CD14-positive monocyte (primary cell): ENCODE measurements at regions not wholly inside any gene's neighbourhood (a gene's known extent, or its start where the extent isn't known, plus 50 kb on each side); places are given as distances from the start of the nearest gene placed in this dataset.
"Not testable (repeated sequence)": the region's sequence is repeated elsewhere in the genome, so short reads cannot be mapped to it uniquely, and the experiment has no call there.

Experiments
- DNase-seq, 3 donors: peaks; one replicate each; pipeline ENCODE4 v3.0.0-alpha.2; 2011 to 2022
- H2AFZ ChIP-seq: 2 replicates; pipeline ENCODE4 v1.6.0; 2012; ENCODE audit warnings: mild to moderate bottlenecking, low read depth, low read length, inconsistent platforms; ENCODE audit not compliant: insufficient read depth, poor library complexity, severe bottlenecking
- H3K27ac ChIP-seq, 2 donors: 1 replicate in 1 of 2; 2 replicates in 1 of 2; pipeline ENCODE4 v1.5.1; 2012 to 2013; ENCODE audit warnings: low read length in 2 of 2, control low read depth in 1 of 2, inconsistent platforms in 1 of 2, low read depth in 1 of 2, mild to moderate bottlenecking in 1 of 2
- H3K27me3 ChIP-seq, 2 donors: one replicate each; pipeline versions ENCODE4 v1.6.0 to v1.6.1; 2011 to 2013; ENCODE audit warnings: low read length in 2 of 2; ENCODE audit not compliant: control insufficient read depth in 2 of 2, insufficient read depth in 2 of 2
- H3K36me3 ChIP-seq, 2 donors: replicated peaks in 1 of 2; 1 replicate in 1 of 2; 2 replicates in 1 of 2; pipeline versions ENCODE4 v1.5.1 to v1.6.1; 2012 to 2013; ENCODE audit warnings: low read length in 2 of 2, control low read depth in 1 of 2, inconsistent platforms in 1 of 2, mild to moderate bottlenecking in 1 of 2; ENCODE audit not compliant: insufficient read depth in 2 of 2, control insufficient read depth in 1 of 2
- H3K4me1 ChIP-seq, 2 donors: 1 replicate in 1 of 2; 2 replicates in 1 of 2; pipeline versions ENCODE4 v1.5.1 to v1.6.1; 2012 to 2013; ENCODE audit warnings: low read length in 2 of 2, control low read depth in 1 of 2, inconsistent platforms in 1 of 2, mild to moderate bottlenecking in 1 of 2, moderate library complexity in 1 of 2; ENCODE audit not compliant: insufficient read depth in 2 of 2, control insufficient read depth in 1 of 2
- H3K4me2 ChIP-seq: replicated peaks from 2 replicates; pipeline ENCODE3; 2012; ENCODE audit warnings: low read length, moderate library complexity, mild to moderate bottlenecking; ENCODE audit not compliant: poor library complexity, severe bottlenecking; ENCODE audit errors: extremely low read depth
- H3K4me3 ChIP-seq, 3 experiments: fragments of 200-600 bp in 1 of 3; sonication (generic) in 1 of 3; replicated peaks in 1 of 3; 1 replicate in 2 of 3; 2 replicates in 1 of 3; pipeline ENCODE4 v1.5.1; 2011 to 2013; ENCODE audit warnings: low read length in 3 of 3, mild to moderate bottlenecking in 3 of 3, control low read depth in 2 of 3, low read depth in 2 of 3, inconsistent platforms in 1 of 3, moderate library complexity in 1 of 3
- H3K79me2 ChIP-seq: 2 replicates; pipeline ENCODE4 v1.6.0; 2012; ENCODE audit warnings: mild to moderate bottlenecking, control low read depth, inconsistent platforms, low read length, moderate library complexity; ENCODE audit not compliant: insufficient read depth
- H3K9ac ChIP-seq: 2 replicates; pipeline ENCODE4 v1.6.0; 2017; ENCODE audit warnings: low read length, mild to moderate bottlenecking; ENCODE audit not compliant: insufficient read depth, poor library complexity, severe bottlenecking
- H3K9me3 ChIP-seq, 2 donors: replicated peaks in 1 of 2; 1 replicate in 1 of 2; 2 replicates in 1 of 2; pipeline versions ENCODE4 v1.5.1 to v1.6.1; 2012 to 2013; ENCODE audit warnings: low read length in 2 of 2, control low read depth in 1 of 2; ENCODE audit not compliant: control insufficient read depth in 1 of 2, insufficient read depth in 1 of 2
- H4K20me1 ChIP-seq: 2 replicates; pipeline ENCODE4 v1.6.0; 2012; ENCODE audit warnings: mild to moderate bottlenecking, low read length, control low read depth, moderate library complexity; ENCODE audit not compliant: insufficient read depth
- H3K27ac Mint-ChIP-seq, 7 donors: one replicate each; pipeline ENCODE4 v1.8.0; 2020; ENCODE audit warnings: mild to moderate bottlenecking in 7 of 7, mixed read lengths in 7 of 7, moderate library complexity in 6 of 7, inconsistent platforms in 2 of 7
- H3K27me3 Mint-ChIP-seq, 3 donors: one replicate each; pipeline ENCODE4 v1.8.0; 2021 to 2022; ENCODE audit warnings: low read depth in 3 of 3, mild to moderate bottlenecking in 3 of 3, mixed read lengths in 3 of 3, moderate library complexity in 3 of 3, inconsistent platforms in 1 of 3
- H3K36me3 Mint-ChIP-seq, 2 donors: one replicate each; pipeline ENCODE4 v1.8.0; 2020; ENCODE audit warnings: mixed read lengths in 2 of 2, inconsistent platforms in 1 of 2, mild to moderate bottlenecking in 1 of 2
- H3K4me1 Mint-ChIP-seq: one replicate; pipeline ENCODE4 v1.8.0; 2020; ENCODE audit warnings: mild to moderate bottlenecking, mixed read lengths
- H3K4me3 Mint-ChIP-seq, 2 donors: one replicate each; pipeline ENCODE4 v1.8.0; 2020; ENCODE audit warnings: mild to moderate bottlenecking in 2 of 2, mixed read lengths in 2 of 2, moderate library complexity in 1 of 2
- H3K9me3 Mint-ChIP-seq, 7 donors: one replicate each; pipeline ENCODE4 v1.8.0; 2020 to 2022; ENCODE audit warnings: mixed read lengths in 7 of 7, mild to moderate bottlenecking in 6 of 7, moderate library complexity in 6 of 7, inconsistent platforms in 2 of 7
- CTCF ChIP-seq: fragments of 200-600 bp; IDR thresholded peaks from one replicate; pipeline ENCODE4 v1.8.0; 2022; ENCODE audit warnings: antibody characterized with exemption, mild to moderate bottlenecking
- WGBS: methylation state at CpG from one replicate; pipeline ENCODE4 v1.1.5; 2013; ENCODE audit warnings: missing lambda C conversion rate; ENCODE audit not compliant: insufficient coverage; 5-methylcytosine and 5-hydroxymethylcytosine counted together
- intact Hi-C, 2 donors: fragments of 100-400 bp; cut with micrococcal nuclease; formaldehyde crosslinking; loops; one replicate each; pipeline versions ENCODE4 v1.15.0 to v1.15.1; 2023

- Mint-ChIP-seq H3K4me1 (peaks cover 4% of the 10 kb centered on the region), H3K27me3 (peaks cover 10 to 12% (median 11%) of the 10 kb centered on the region in 3 donors), H3K9me3 (peaks cover 0 to 10% (median 6%) of the 10 kb centered on the region in 7 donors), H3K4me3 (no peak overlapping the region), H3K27ac (no peak overlapping the region), H3K36me3 (no peaks in the 10 kb centered on the region)
- H3K4me3 ChIP-seq = no peak overlapping the region
- H3K79me2 ChIP-seq = no peaks in the 10 kb centered on the region
- H4K20me1 ChIP-seq = no peaks in the 10 kb centered on the region
- intact Hi-C loops = no loop called here
- no peak overlapping the region for H3K9ac ChIP-seq
- H3K9me3 ChIP-seq = peaks cover 0 to 5% of the 10 kb centered on the region in 2 donors
- TF ChIP-seq CTCF = no peak
- no peaks in the 10 kb centered on the region for H3K4me1 ChIP-seq
- WGBS = 25% methylated on average over 2 of the region's 7 CpGs
- no peaks in the 10 kb centered on the region for H3K36me3 ChIP-seq
- no peak overlapping the region for H3K4me2 ChIP-seq
- H3K27me3 ChIP-seq = no peaks in the 10 kb centered on the region
- H3K27ac ChIP-seq = no peak overlapping the region
- DNase-seq = no peak
- H2AFZ ChIP-seq = no peak overlapping the region
Measured at GRCh38 chr15:91652610-91653207, 200.8 kb upstream of the SLCO3A1 start.

- H3K4me1 ChIP-seq, H3K36me3 Mint-ChIP-seq, H3K9ac ChIP-seq, H3K4me3 ChIP-seq, H4K20me1 ChIP-seq, H3K27ac ChIP-seq, H3K27ac Mint-ChIP-seq, H3K36me3 ChIP-seq, H3K4me1 Mint-ChIP-seq, H3K9me3 ChIP-seq, H3K4me2 ChIP-seq, H3K79me2 ChIP-seq, intact Hi-C loops, H3K27me3 ChIP-seq, DNase-seq, H3K9me3 Mint-ChIP-seq, H2AFZ ChIP-seq: not testable (repeated sequence)
- Mint-ChIP-seq H3K27me3 (peaks cover 12 to 16% (median 12%) of the 10 kb centered on the region in 3 donors), H3K4me3 (peak overlapping the region in 1 of 2 donors; percentile 5)
- WGBS = 45% methylated on average over 7 of the region's 12 CpGs
Measured at GRCh38 chr15:91655563-91656290, 197.8 kb upstream of the SLCO3A1 start.
